WTC11 (cell line): ENCODE measurements at regions not wholly inside any gene's neighbourhood (a gene's known extent, or its start where the extent isn't known, plus 50 kb on each side); places are given as distances from the start of the nearest gene placed in this dataset.

Experiments
- ATAC-seq: fragments of 200-7000 bp; cut with Tn5 transposase; 2 replicates; pipeline ENCODE4 v1.10.0; 2021; ENCODE audit warnings: mild to moderate bottlenecking, moderate library complexity
- CTCF ChIA-PET: fragments of 300-600 bp; sonication (Branson Sonifier 250); formaldehyde crosslinking; loops from one replicate; lab custom pipeline; 2021; ENCODE audit warnings: antibody characterized with exemption; lab: Charles Lee
- POLR2A ChIA-PET: fragments of 350-600 bp; sonication (Branson Sonifier 250); formaldehyde crosslinking; loops from one replicate; lab custom pipeline; 2021; ENCODE audit warnings: antibody characterized with exemption; lab: Charles Lee
- DNase-seq: peaks from one replicate; pipeline ENCODE4 v3.0.0; 2021; ENCODE audit warnings: low spot score
- H3K27ac Mint-ChIP-seq: 2 replicates; pipeline ENCODE4 v1.8.0; 2021; ENCODE audit warnings: mixed read lengths
- H3K27me3 Mint-ChIP-seq: 2 replicates; pipeline ENCODE4 v1.8.0; 2021; ENCODE audit warnings: low read depth, mild to moderate bottlenecking, moderate library complexity, mixed read lengths
- H3K36me3 Mint-ChIP-seq: 2 replicates; pipeline ENCODE4 v1.8.0; 2021; ENCODE audit warnings: mixed read lengths
- H3K4me1 Mint-ChIP-seq: 2 replicates; pipeline ENCODE4 v1.8.0; 2022; ENCODE audit warnings: mixed read lengths
- H3K4me3 Mint-ChIP-seq: 2 replicates; pipeline ENCODE4 v1.8.0; 2021; ENCODE audit warnings: mild to moderate bottlenecking, moderate library complexity, mixed read lengths
- H3K9me3 Mint-ChIP-seq: 2 replicates; pipeline ENCODE4 v1.8.0; 2021; ENCODE audit warnings: mixed read lengths
- GRHL2 ChIP-seq: fragments of 250-450 bp; sonication (Bioruptor Pico); IDR thresholded peaks from 2 replicates; pipeline ENCODE4 v1.8.0; 2022; ENCODE audit warnings: mild to moderate bottlenecking, moderate library complexity; ENCODE audit not compliant: insufficient replicate concordance, severe bottlenecking
- HMGA2 ChIP-seq: fragments of 250-450 bp; sonication (Bioruptor Pico); IDR thresholded peaks from 2 replicates; pipeline ENCODE4 v1.4.0; 2021; ENCODE audit warnings: mild to moderate bottlenecking, moderate library complexity
- NFATC4 ChIP-seq: fragments of 250-450 bp; sonication (Bioruptor Pico); IDR thresholded peaks from 2 replicates; pipeline ENCODE4 v1.9.0; 2021; ENCODE audit warnings: mild to moderate bottlenecking
- NFE2L1 ChIP-seq: sonication (generic); formaldehyde crosslinking; IDR thresholded peaks from 2 replicates; pipeline ENCODE4 v1.8.1; 2023; ENCODE audit warnings: missing genetic modification reagents
- SP1 ChIP-seq: sonication (generic); formaldehyde crosslinking; conservative IDR thresholded peaks from 2 replicates; pipeline ENCODE4 v1.8.1; 2022; ENCODE audit warnings: missing genetic modification reagents
- ZNF219 ChIP-seq: sonication (generic); formaldehyde crosslinking; IDR thresholded peaks from 2 replicates; pipeline ENCODE4 v1.8.0; 2023; ENCODE audit warnings: missing genetic modification reagents, mild to moderate bottlenecking, borderline replicate concordance
- ZNF263 ChIP-seq: sonication (generic); formaldehyde crosslinking; IDR thresholded peaks from 2 replicates; pipeline ENCODE4 v1.8.1; 2022; ENCODE audit warnings: low read depth, mild to moderate bottlenecking, moderate library complexity, missing genetic modification reagents
- ZNF416 ChIP-seq: fragments of 250-450 bp; sonication (Bioruptor Pico); IDR thresholded peaks from 2 replicates; pipeline ENCODE4 v1.9.0; 2021; ENCODE audit warnings: mild to moderate bottlenecking, inconsistent platforms
- TF ChIP-seq, protein P1 (sequence below): sonication (generic); formaldehyde crosslinking; IDR thresholded peaks from 2 replicates; pipeline ENCODE4 v1.8.1; 2022; ENCODE audit warnings: mild to moderate bottlenecking, moderate library complexity, missing genetic modification reagents
- TF ChIP-seq, protein P2 (sequence below): fragments of 200-600 bp; IDR thresholded peaks from 2 replicates; pipeline ENCODE4 v1.8.0; 2022; ENCODE audit warnings: antibody characterized with exemption
- TF ChIP-seq, protein P3 (sequence below): fragments of 250-450 bp; sonication (Bioruptor Pico); IDR thresholded peaks from 2 replicates; pipeline ENCODE4 v1.9.0; 2021; ENCODE audit warnings: mild to moderate bottlenecking
- TF ChIP-seq, protein P4 (sequence below): sonication (generic); formaldehyde crosslinking; IDR thresholded peaks from 2 replicates; pipeline ENCODE4 v1.8.0; 2023; ENCODE audit warnings: missing genetic modification reagents, mild to moderate bottlenecking, borderline replicate concordance
- TF ChIP-seq, protein P5 (sequence below): sonication (generic); formaldehyde crosslinking; IDR thresholded peaks from 2 replicates; pipeline ENCODE4 v1.8.0; 2022; ENCODE audit warnings: mild to moderate bottlenecking, missing genetic modification reagents
- TF ChIP-seq, protein P6 (sequence below): sonication (generic); formaldehyde crosslinking; IDR thresholded peaks from 2 replicates; pipeline ENCODE4 v1.8.1; 2023; ENCODE audit warnings: mild to moderate bottlenecking, moderate library complexity, missing genetic modification reagents
- TF ChIP-seq, protein P7 (sequence below): sonication (generic); formaldehyde crosslinking; IDR thresholded peaks from 2 replicates; pipeline ENCODE4 v1.8.1; 2022; ENCODE audit warnings: low read depth, missing genetic modification reagents, borderline replicate concordance
- TF ChIP-seq, protein P8 (sequence below): fragments of 250-450 bp; sonication (Bioruptor Pico); IDR thresholded peaks from 2 replicates; pipeline ENCODE4 v1.9.0; 2021; ENCODE audit warnings: mild to moderate bottlenecking, borderline replicate concordance

DNA sequence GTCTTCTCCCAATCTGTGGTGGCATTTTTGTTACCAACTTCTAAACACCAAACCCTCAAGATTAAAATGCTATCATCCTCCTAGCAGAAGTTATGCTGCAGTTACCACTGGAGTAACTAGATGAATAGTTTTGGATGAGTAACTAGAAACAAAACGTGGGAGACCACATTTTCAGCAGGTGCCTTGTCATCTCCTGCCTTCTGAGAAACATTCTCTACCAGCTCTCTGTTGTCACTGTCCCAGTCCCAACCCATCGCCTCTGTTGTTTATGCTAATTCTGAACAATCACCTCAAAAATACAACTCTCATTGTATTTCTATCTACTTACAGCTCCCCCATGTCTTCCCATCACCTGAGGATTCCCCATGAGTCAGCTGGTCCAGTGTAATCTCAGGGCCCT lies 652.5 kb upstream of the ADAMTS16 start:
- no peak for ATAC-seq
- Mint-ChIP-seq H3K27me3 (no peaks in the 10 kb centered on the region), H3K36me3 (0 out of 2 replicates have a peak, but pooled peaks cover 5% of the 10 kb centered on the region), H3K27ac (no peak overlapping the region), H3K4me1 (no peaks in the 10 kb centered on the region), H3K9me3 (peaks cover 6% of the 10 kb centered on the region), H3K4me3 (no peak overlapping the region)
- TF ChIP-seq GRHL2 (no peak), NFE2L1 (CRISPR knock-in tag) (no peak), NFATC4 (no peak), ZNF219 (CRISPR knock-in tag) (no peak), ZNF263 (CRISPR knock-in tag) (no peak), HMGA2 (no peak), ZNF416 (CRISPR knock-in tag) (no peak), SP1 (CRISPR knock-in tag) (no peak)
- TF ChIP-seq, protein P1, sequence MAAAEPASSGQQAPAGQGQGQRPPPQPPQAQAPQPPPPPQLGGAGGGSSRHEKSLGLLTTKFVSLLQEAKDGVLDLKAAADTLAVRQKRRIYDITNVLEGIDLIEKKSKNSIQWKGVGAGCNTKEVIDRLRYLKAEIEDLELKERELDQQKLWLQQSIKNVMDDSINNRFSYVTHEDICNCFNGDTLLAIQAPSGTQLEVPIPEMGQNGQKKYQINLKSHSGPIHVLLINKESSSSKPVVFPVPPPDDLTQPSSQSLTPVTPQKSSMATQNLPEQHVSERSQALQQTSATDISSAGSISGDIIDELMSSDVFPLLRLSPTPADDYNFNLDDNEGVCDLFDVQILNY (CRISPR knock-in tag), result no peak
- TF ChIP-seq, protein P2, sequence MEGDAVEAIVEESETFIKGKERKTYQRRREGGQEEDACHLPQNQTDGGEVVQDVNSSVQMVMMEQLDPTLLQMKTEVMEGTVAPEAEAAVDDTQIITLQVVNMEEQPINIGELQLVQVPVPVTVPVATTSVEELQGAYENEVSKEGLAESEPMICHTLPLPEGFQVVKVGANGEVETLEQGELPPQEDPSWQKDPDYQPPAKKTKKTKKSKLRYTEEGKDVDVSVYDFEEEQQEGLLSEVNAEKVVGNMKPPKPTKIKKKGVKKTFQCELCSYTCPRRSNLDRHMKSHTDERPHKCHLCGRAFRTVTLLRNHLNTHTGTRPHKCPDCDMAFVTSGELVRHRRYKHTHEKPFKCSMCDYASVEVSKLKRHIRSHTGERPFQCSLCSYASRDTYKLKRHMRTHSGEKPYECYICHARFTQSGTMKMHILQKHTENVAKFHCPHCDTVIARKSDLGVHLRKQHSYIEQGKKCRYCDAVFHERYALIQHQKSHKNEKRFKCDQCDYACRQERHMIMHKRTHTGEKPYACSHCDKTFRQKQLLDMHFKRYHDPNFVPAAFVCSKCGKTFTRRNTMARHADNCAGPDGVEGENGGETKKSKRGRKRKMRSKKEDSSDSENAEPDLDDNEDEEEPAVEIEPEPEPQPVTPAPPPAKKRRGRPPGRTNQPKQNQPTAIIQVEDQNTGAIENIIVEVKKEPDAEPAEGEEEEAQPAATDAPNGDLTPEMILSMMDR, result no peak
- TF ChIP-seq, protein P3, sequence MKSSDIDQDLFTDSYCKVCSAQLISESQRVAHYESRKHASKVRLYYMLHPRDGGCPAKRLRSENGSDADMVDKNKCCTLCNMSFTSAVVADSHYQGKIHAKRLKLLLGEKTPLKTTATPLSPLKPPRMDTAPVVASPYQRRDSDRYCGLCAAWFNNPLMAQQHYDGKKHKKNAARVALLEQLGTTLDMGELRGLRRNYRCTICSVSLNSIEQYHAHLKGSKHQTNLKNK (CRISPR knock-in tag), result no peak
- TF ChIP-seq, protein P4, sequence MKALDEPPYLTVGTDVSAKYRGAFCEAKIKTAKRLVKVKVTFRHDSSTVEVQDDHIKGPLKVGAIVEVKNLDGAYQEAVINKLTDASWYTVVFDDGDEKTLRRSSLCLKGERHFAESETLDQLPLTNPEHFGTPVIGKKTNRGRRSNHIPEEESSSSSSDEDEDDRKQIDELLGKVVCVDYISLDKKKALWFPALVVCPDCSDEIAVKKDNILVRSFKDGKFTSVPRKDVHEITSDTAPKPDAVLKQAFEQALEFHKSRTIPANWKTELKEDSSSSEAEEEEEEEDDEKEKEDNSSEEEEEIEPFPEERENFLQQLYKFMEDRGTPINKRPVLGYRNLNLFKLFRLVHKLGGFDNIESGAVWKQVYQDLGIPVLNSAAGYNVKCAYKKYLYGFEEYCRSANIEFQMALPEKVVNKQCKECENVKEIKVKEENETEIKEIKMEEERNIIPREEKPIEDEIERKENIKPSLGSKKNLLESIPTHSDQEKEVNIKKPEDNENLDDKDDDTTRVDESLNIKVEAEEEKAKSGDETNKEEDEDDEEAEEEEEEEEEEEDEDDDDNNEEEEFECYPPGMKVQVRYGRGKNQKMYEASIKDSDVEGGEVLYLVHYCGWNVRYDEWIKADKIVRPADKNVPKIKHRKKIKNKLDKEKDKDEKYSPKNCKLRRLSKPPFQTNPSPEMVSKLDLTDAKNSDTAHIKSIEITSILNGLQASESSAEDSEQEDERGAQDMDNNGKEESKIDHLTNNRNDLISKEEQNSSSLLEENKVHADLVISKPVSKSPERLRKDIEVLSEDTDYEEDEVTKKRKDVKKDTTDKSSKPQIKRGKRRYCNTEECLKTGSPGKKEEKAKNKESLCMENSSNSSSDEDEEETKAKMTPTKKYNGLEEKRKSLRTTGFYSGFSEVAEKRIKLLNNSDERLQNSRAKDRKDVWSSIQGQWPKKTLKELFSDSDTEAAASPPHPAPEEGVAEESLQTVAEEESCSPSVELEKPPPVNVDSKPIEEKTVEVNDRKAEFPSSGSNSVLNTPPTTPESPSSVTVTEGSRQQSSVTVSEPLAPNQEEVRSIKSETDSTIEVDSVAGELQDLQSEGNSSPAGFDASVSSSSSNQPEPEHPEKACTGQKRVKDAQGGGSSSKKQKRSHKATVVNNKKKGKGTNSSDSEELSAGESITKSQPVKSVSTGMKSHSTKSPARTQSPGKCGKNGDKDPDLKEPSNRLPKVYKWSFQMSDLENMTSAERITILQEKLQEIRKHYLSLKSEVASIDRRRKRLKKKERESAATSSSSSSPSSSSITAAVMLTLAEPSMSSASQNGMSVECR, result no peak
- TF ChIP-seq, protein P5, sequence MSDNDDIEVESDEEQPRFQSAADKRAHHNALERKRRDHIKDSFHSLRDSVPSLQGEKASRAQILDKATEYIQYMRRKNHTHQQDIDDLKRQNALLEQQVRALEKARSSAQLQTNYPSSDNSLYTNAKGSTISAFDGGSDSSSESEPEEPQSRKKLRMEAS (CRISPR knock-in tag), result no peak
- TF ChIP-seq, protein P6, sequence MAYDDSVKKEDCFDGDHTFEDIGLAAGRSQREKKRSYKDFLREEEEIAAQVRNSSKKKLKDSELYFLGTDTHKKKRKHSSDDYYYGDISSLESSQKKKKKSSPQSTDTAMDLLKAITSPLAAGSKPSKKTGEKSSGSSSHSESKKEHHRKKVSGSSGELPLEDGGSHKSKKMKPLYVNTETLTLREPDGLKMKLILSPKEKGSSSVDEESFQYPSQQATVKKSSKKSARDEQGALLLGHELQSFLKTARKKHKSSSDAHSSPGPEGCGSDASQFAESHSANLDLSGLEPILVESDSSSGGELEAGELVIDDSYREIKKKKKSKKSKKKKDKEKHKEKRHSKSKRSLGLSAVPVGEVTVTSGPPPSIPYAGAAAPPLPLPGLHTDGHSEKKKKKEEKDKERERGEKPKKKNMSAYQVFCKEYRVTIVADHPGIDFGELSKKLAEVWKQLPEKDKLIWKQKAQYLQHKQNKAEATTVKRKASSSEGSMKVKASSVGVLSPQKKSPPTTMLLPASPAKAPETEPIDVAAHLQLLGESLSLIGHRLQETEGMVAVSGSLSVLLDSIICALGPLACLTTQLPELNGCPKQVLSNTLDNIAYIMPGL (CRISPR knock-in tag), result no peak
- TF ChIP-seq, protein P7, sequence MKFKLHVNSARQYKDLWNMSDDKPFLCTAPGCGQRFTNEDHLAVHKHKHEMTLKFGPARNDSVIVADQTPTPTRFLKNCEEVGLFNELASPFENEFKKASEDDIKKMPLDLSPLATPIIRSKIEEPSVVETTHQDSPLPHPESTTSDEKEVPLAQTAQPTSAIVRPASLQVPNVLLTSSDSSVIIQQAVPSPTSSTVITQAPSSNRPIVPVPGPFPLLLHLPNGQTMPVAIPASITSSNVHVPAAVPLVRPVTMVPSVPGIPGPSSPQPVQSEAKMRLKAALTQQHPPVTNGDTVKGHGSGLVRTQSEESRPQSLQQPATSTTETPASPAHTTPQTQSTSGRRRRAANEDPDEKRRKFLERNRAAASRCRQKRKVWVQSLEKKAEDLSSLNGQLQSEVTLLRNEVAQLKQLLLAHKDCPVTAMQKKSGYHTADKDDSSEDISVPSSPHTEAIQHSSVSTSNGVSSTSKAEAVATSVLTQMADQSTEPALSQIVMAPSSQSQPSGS, result no peak
- TF ChIP-seq, protein P8, sequence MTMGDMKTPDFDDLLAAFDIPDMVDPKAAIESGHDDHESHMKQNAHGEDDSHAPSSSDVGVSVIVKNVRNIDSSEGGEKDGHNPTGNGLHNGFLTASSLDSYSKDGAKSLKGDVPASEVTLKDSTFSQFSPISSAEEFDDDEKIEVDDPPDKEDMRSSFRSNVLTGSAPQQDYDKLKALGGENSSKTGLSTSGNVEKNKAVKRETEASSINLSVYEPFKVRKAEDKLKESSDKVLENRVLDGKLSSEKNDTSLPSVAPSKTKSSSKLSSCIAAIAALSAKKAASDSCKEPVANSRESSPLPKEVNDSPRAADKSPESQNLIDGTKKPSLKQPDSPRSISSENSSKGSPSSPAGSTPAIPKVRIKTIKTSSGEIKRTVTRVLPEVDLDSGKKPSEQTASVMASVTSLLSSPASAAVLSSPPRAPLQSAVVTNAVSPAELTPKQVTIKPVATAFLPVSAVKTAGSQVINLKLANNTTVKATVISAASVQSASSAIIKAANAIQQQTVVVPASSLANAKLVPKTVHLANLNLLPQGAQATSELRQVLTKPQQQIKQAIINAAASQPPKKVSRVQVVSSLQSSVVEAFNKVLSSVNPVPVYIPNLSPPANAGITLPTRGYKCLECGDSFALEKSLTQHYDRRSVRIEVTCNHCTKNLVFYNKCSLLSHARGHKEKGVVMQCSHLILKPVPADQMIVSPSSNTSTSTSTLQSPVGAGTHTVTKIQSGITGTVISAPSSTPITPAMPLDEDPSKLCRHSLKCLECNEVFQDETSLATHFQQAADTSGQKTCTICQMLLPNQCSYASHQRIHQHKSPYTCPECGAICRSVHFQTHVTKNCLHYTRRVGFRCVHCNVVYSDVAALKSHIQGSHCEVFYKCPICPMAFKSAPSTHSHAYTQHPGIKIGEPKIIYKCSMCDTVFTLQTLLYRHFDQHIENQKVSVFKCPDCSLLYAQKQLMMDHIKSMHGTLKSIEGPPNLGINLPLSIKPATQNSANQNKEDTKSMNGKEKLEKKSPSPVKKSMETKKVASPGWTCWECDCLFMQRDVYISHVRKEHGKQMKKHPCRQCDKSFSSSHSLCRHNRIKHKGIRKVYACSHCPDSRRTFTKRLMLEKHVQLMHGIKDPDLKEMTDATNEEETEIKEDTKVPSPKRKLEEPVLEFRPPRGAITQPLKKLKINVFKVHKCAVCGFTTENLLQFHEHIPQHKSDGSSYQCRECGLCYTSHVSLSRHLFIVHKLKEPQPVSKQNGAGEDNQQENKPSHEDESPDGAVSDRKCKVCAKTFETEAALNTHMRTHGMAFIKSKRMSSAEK (CRISPR knock-in tag), result no peak
- ChIA-PET CTCF (no interaction called here), POLR2A (no interaction called here)
- DNase-seq, result no peak
